H9 (cell line): ENCODE measurements at regions not wholly inside any gene's neighbourhood (a gene's known extent, or its start where the extent isn't known, plus 50 kb on each side); places are given as distances from the start of the nearest gene placed in this dataset.

Source experiments
- DNase-seq: peaks from one replicate; pipeline ENCODE4 v3.0.0-alpha.2; 2017
- H2AFZ ChIP-seq: one replicate; pipeline ENCODE4 v1.6.1; 2013; ENCODE audit warnings: mild to moderate bottlenecking, low read length, control low read depth, moderate library complexity
- H2AK5ac ChIP-seq: 2 replicates; pipeline ENCODE4 v1.6.1; 2013; ENCODE audit warnings: low read length, control low read depth, mixed read lengths; ENCODE audit not compliant: insufficient read length
- H2BK120ac ChIP-seq: one replicate; pipeline ENCODE4 v1.6.1; 2013; ENCODE audit warnings: low read depth, mild to moderate bottlenecking, low read length, control low read depth, inconsistent platforms; ENCODE audit not compliant: poor library complexity, severe bottlenecking
- H2BK12ac ChIP-seq: 2 replicates; pipeline ENCODE4 v1.6.1; 2013; ENCODE audit warnings: low read length, control low read depth, mixed read lengths, low read depth; ENCODE audit not compliant: insufficient read length
- H2BK15ac ChIP-seq: 2 replicates; pipeline ENCODE4 v1.6.1; 2013; ENCODE audit warnings: low read depth, low read length, control low read depth
- H2BK20ac ChIP-seq: one replicate; pipeline ENCODE4 v1.6.1; 2013; ENCODE audit warnings: low read depth, mild to moderate bottlenecking, low read length, control low read depth, inconsistent platforms; ENCODE audit not compliant: poor library complexity, severe bottlenecking
- H2BK5ac ChIP-seq: 2 replicates; pipeline ENCODE4 v1.6.1; 2013; ENCODE audit warnings: low read length, control low read depth, mixed read lengths; ENCODE audit not compliant: insufficient read length
- H3K14ac ChIP-seq: 2 replicates; pipeline ENCODE4 v1.6.1; 2013; ENCODE audit warnings: low read length, control low read depth; ENCODE audit not compliant: insufficient read depth
- H3K18ac ChIP-seq: 2 replicates; pipeline ENCODE4 v1.6.1; 2013; ENCODE audit warnings: low read depth, mild to moderate bottlenecking, mixed read lengths, low read length, control low read depth; ENCODE audit not compliant: insufficient read length
- H3K23ac ChIP-seq: 2 replicates; pipeline ENCODE4 v1.6.1; 2013; ENCODE audit warnings: low read length, control low read depth, mixed read lengths, low read depth; ENCODE audit not compliant: insufficient read length
- H3K23me2 ChIP-seq: 2 replicates; pipeline ENCODE4 v1.6.1; 2013; ENCODE audit warnings: low read depth, mild to moderate bottlenecking, mixed read lengths, low read length, control low read depth; ENCODE audit not compliant: insufficient read length, poor library complexity, severe bottlenecking
- H3K27ac ChIP-seq: 2 replicates; pipeline ENCODE4 v1.5.1; 2013; ENCODE audit warnings: low read length, control low read depth, mixed read lengths, low read depth; ENCODE audit not compliant: insufficient read length
- H3K27me3 ChIP-seq: 2 replicates; pipeline ENCODE4 v1.6.1; 2013; ENCODE audit warnings: low read length, control low read depth, inconsistent platforms; ENCODE audit not compliant: insufficient read depth
- H3K4ac ChIP-seq: 2 replicates; pipeline ENCODE4 v1.6.1; 2013; ENCODE audit warnings: low read depth, mild to moderate bottlenecking, control low read depth, inconsistent platforms, low read length, moderate library complexity
- H3K4me1 ChIP-seq: 2 replicates; pipeline ENCODE4 v1.6.1; 2013; ENCODE audit warnings: low read length, control low read depth, inconsistent platforms; ENCODE audit not compliant: insufficient read depth
- H3K4me2 ChIP-seq: 2 replicates; pipeline ENCODE4 v1.6.1; 2013; ENCODE audit warnings: low read length, control low read depth, mixed read lengths; ENCODE audit not compliant: insufficient read length, insufficient read depth
- H3K56ac ChIP-seq: 2 replicates; pipeline ENCODE4 v1.6.1; 2013; ENCODE audit warnings: low read depth, mild to moderate bottlenecking, mixed read lengths, low read length, control low read depth; ENCODE audit not compliant: insufficient read length
- H3K79me1 ChIP-seq: 2 replicates; pipeline ENCODE4 v1.6.1; 2013; ENCODE audit warnings: low read depth, mild to moderate bottlenecking, moderate library complexity, low read length, control low read depth, inconsistent platforms; ENCODE audit not compliant: insufficient read depth, poor library complexity, severe bottlenecking
- H3K79me2 ChIP-seq: 2 replicates; pipeline ENCODE4 v1.6.1; 2013; ENCODE audit warnings: low read length, control low read depth, inconsistent platforms; ENCODE audit not compliant: insufficient read depth
- H3K9ac ChIP-seq: 2 replicates; pipeline ENCODE4 v1.6.1; 2013; ENCODE audit warnings: low read length, control low read depth, mixed read lengths; ENCODE audit not compliant: insufficient read length; ENCODE audit errors: extremely low read depth
- H3K9me3 ChIP-seq: one replicate; pipeline ENCODE4 v1.6.1; 2013; ENCODE audit warnings: low read depth, low read length, inconsistent platforms; ENCODE audit not compliant: control insufficient read depth
- H3T11ph ChIP-seq: one replicate; pipeline ENCODE4 v1.6.1; 2013; ENCODE audit warnings: mild to moderate bottlenecking, low read length, control low read depth, inconsistent platforms
- H4K20me1 ChIP-seq: one replicate; pipeline ENCODE4 v1.6.1; 2013; ENCODE audit not compliant: control insufficient read depth, insufficient read length, insufficient read depth
- H4K5ac ChIP-seq: 2 replicates; pipeline ENCODE4 v1.6.1; 2013; ENCODE audit warnings: low read depth, mild to moderate bottlenecking, mixed read lengths, low read length, control low read depth; ENCODE audit not compliant: insufficient read length
- H4K8ac ChIP-seq: replicated peaks from 2 replicates; pipeline ENCODE4 v1.6.1; 2013; ENCODE audit warnings: low read length, control low read depth, mixed read lengths, low read depth; ENCODE audit not compliant: insufficient read length
- H4K91ac ChIP-seq: 2 replicates; pipeline ENCODE4 v1.6.1; 2013; ENCODE audit warnings: low read depth, mild to moderate bottlenecking, moderate library complexity, mixed read lengths, low read length, control low read depth; ENCODE audit not compliant: insufficient read length
- H3K27ac Mint-ChIP-seq, 3 experiments: 2 replicates in 2 of 3; 3 replicates in 1 of 3; pipeline ENCODE4 v1.8.0; 2020 to 2021; ENCODE audit warnings: mixed read lengths in 3 of 3, mild to moderate bottlenecking in 1 of 3, moderate library complexity in 1 of 3
- H3K27me3 Mint-ChIP-seq: 2 replicates; pipeline ENCODE4 v1.8.0; 2021; ENCODE audit warnings: low read depth, mild to moderate bottlenecking, moderate library complexity, mixed read lengths
- H3K36me3 Mint-ChIP-seq, 3 experiments: 2 replicates in 2 of 3; 3 replicates in 1 of 3; pipeline ENCODE4 v1.8.0; 2020 to 2021; ENCODE audit warnings: low read depth in 3 of 3, mixed read lengths in 3 of 3; ENCODE audit not compliant: insufficient read depth in 1 of 3
- H3K4me1 Mint-ChIP-seq, 2 experiments: 2 replicates each; pipeline ENCODE4 v1.8.0; 2020; ENCODE audit warnings: mixed read lengths in 2 of 2
- H3K4me3 Mint-ChIP-seq, 2 experiments: 2 replicates in 1 of 2; 3 replicates in 1 of 2; pipeline ENCODE4 v1.8.0; 2020 to 2021; ENCODE audit warnings: mild to moderate bottlenecking in 2 of 2, mixed read lengths in 2 of 2, moderate library complexity in 1 of 2
- H3K9me3 Mint-ChIP-seq, 2 experiments: 2 replicates in 1 of 2; 3 replicates in 1 of 2; pipeline ENCODE4 v1.8.0; 2020; ENCODE audit warnings: mild to moderate bottlenecking in 2 of 2, mixed read lengths in 2 of 2, moderate library complexity in 1 of 2
- TF ChIP-seq, protein P1 (sequence below): fragments of 200-600 bp; sonication (generic); conservative IDR thresholded peaks from 3 replicates; pipeline ENCODE4 v1.8.0; 2021; ENCODE audit warnings: antibody characterized with exemption, mild to moderate bottlenecking

DNA sequence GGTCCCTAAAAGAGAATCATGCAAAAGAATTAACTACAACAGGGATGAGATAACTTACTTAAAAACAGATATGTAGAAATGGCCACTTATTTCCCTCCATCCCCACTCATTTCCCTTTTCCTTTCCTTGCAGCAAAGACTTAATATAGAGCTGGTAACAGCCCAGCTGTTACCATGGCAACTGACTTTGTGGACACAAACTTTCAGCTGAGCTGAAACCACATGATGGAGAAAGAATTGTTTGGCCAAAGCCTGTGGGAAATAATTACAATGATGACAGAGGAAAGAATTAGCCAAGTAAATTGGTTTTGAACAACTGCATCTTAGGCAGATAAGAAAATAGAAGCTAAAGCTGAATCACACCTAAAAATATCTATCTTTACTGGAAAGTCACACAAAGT lies 364.9 kb downstream of the GALC start:
- Histone ChIP-seq H2BK20ac (no peak overlapping the region), H3K79me2 (no peaks in the 10 kb centered on the region), H3K27ac (no peak overlapping the region), H3K27me3 (no peaks in the 10 kb centered on the region), H3K23ac (no peak overlapping the region), H2BK15ac (no peak overlapping the region), H3K79me1 (no peaks in the 10 kb centered on the region), H2BK5ac (no peak overlapping the region), H3K23me2 (no peaks in the 10 kb centered on the region), H4K20me1 (no peaks in the 10 kb centered on the region), H4K5ac (no peak overlapping the region), H4K8ac (no peak overlapping the region), H2AFZ (no peak overlapping the region), H3K4me2 (no peak overlapping the region), H3K4ac (no peak overlapping the region), H3K18ac (no peak overlapping the region), H3T11ph (no peak overlapping the region), H3K9me3 (no peaks in the 10 kb centered on the region), H3K4me1 (no peaks in the 10 kb centered on the region), H2BK120ac (no peak overlapping the region), H2AK5ac (no peak overlapping the region), H2BK12ac (no peak overlapping the region), H3K56ac (no peak overlapping the region), H3K14ac (no peak overlapping the region), H3K9ac (no peak overlapping the region), H4K91ac (no peak overlapping the region)
- Mint-ChIP-seq H3K4me3 (no peak overlapping the region), H3K27me3 (no peaks in the 10 kb centered on the region), H3K4me1 (peaks cover 12 to 16% of the 10 kb centered on the region in 2 experiments), H3K36me3 (peaks cover 0 to under 1% (median 0%) of the 10 kb centered on the region in 3 experiments; a peak in 1 of 7 replicates), H3K9me3 (peaks cover under 1% of the 10 kb centered on the region in 2 experiments; a peak in 1 of 5 replicates), H3K27ac (no peak overlapping the region)
- TF ChIP-seq, protein P1, sequence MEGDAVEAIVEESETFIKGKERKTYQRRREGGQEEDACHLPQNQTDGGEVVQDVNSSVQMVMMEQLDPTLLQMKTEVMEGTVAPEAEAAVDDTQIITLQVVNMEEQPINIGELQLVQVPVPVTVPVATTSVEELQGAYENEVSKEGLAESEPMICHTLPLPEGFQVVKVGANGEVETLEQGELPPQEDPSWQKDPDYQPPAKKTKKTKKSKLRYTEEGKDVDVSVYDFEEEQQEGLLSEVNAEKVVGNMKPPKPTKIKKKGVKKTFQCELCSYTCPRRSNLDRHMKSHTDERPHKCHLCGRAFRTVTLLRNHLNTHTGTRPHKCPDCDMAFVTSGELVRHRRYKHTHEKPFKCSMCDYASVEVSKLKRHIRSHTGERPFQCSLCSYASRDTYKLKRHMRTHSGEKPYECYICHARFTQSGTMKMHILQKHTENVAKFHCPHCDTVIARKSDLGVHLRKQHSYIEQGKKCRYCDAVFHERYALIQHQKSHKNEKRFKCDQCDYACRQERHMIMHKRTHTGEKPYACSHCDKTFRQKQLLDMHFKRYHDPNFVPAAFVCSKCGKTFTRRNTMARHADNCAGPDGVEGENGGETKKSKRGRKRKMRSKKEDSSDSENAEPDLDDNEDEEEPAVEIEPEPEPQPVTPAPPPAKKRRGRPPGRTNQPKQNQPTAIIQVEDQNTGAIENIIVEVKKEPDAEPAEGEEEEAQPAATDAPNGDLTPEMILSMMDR = no peak
- no peak for DNase-seq
